T-helper 2 cell treated with Interferon-gamma antibody and Interleukin-4, amounts not matched to agents 100 ng/mL and 5 ng/mL, for 36 hours (primary cell): ENCODE measurements at regions not wholly inside any gene's neighbourhood (a gene's known extent, or its start where the extent isn't known, plus 50 kb on each side); places are given as distances from the start of the nearest gene placed in this dataset.

ENCODE experiments used
- intact Hi-C: fragments of 100-400 bp; cut with micrococcal nuclease; formaldehyde crosslinking; loops from one replicate; pipeline ENCODE4 v1.15.1; 2023

DNA sequence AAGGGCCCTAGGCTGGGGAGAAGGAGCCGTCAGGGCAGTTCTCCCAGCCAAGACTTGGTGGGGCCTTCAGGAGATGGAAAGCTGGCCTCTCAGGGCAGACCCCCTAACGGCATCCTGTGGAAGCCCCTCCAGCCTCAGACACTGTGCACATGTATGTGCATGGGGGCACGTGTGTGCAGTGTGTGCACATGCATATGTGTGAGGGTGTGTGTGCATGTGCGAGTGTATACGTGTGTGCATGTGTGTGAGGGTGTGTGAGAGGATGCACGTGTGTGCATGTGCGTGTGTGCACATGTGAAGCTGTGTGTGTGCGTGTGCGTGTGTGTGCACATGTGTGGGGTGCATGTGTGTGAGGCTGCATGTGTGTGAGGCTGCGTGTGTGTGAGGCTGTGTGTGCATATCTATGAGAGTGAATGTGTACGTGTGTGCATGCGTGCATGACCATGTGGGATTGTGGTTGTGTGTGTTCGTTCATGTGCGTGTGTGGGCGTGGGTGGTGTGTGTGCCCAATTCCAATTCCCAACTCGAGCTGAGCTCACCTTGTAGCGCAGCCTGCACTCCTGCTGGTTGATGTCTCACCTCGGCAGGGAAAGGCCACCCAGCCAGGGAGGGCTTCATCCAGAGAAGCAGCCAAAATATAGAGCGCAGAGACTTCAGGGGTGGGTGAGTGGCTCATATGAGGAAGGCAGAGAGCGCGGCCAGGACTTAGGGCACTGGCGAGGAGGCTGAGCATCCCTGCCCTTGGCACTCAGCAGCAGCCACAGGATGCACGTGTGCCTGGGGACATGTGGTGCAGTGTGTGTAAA, 142.7 kb upstream of the PPP1R26 start:
- intact Hi-C loops, result no loop called here

GRCh38 chr9:135338546-135338945, 141.0 kb upstream of the PPP1R26 start:
- intact Hi-C loops, result no loop called here

DNA sequence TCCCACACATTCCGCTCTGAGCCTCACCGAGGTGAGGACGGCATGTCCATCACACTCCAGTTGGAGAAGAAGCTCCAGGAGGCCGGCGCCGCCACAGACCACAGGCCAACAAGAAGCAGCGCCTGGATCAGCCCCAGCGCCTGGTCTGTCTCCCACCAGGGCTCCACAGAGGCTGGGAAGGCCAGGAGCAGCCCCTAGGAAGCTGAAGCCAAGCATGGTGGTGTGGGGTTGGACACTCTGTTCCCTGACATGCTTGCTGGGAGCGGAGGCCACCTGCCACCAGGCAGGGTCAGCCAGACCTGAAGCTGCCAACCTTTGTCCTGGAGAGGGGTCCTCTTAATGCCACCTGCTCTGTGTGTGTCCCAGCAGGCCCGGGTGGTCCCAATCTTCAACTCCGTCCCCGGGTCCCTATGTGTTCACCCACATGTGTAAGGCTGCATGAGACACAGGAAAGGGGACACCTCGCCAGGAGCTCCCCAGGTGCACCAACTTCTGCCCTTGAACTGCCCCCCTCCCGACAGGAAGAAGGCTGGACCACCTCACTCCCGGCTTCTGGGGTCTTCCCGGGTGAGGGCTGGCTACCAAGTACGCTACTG, 140.1 kb upstream of the PPP1R26 start:
- intact Hi-C loops, result no loop called here

GRCh38 chr9:135340143-135340655, 139.4 kb upstream of the PPP1R26 start:
- intact Hi-C loops, result loop anchor here (10.0 kb wide), 1 partner anchor 255 kb away; the partner anchor contains the start of gene OLFM1

GRCh38 chr9:135340726-135341475, 138.7 kb upstream of the PPP1R26 start:
- intact Hi-C loops, result loop anchor here (10.0 kb wide), 1 partner anchor 256 kb away; the partner anchor contains the start of gene OLFM1

DNA sequence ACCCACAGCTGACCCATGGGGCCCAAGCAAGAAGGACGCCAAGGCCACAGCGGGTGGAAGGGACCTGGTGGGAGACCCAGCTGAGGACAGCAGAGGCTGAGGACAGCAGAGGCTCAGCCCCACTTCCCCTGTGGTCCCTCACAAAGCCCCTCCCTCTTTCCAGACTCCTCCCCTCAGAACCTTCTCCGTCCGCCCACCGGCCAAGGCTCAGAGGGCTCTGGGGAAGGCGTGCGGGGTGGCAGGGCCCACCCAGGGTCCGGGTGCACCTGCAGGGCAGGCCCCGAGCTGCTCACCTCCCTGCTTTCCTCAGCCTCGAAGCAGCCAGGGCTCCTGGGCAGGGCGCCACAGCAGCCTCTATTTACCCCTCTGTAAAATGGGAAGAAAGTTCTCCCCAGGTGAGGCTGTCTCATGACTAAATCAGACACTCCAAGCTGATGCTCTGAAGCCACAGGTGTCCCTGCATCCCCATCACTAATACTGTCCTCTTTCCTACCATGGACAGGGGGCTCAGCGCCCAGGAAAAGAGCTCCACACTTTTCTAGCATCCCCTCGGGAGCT, 137.9 kb upstream of the PPP1R26 start:
- intact Hi-C loops, result loop anchor here (10.0 kb wide), 1 partner anchor 257 kb away; the partner anchor contains the start of gene OLFM1

DNA sequence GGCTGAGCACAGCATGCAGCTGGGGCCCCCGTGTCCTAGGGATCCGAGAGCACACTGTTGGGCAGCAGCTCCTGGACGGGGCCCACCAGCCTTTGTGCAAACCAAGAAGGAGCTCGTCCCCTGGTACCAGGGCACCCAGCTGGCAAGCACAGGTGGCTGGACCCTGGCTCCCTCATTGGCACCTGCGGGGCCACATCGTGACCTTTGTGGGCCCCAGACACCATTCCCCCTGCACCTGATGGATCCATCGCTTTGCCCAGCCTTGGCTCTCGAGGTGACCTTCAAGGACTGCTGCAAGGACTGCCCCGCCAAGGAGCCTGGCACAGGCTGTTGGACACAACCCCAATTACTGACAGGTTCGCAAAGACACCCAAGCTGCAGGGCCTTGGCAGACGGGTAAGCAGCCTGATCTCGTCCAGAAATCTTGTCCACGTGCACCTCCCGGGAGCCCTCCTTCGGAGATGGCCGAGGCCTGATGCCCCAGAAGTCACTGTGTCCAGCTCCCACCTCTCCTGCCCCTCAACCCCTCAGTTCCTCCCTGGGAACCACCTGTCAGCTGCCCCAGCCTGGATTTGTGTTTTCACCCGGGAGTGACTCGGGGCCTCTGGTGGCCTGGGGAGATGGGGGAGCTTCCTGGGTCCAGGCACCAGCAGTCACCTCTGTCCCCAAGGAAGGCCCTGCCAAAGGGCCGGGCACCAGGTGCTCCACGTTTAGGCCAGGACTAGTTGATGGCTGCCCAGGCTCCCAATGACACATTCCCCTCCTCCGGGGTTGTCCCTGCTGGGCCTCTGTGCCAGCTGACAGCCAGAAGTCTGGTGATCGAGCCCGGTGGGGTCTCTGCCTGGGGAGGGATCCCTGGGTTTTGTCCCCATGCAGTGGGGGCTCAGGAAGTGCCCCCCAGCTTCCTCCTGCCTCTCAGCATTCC, 137.1 kb upstream of the PPP1R26 start:
- intact Hi-C loops, result loop anchor here (10.0 kb wide), 1 partner anchor 258 kb away; the partner anchor contains the start of gene OLFM1

- intact Hi-C loops, result loop anchor here (10.0 kb wide), 1 partner anchor 258 kb away; the partner anchor contains the start of gene OLFM1
These were observed 136.4 kb upstream of the PPP1R26 start for GRCh38 chr9:135343136-135343535.

DNA sequence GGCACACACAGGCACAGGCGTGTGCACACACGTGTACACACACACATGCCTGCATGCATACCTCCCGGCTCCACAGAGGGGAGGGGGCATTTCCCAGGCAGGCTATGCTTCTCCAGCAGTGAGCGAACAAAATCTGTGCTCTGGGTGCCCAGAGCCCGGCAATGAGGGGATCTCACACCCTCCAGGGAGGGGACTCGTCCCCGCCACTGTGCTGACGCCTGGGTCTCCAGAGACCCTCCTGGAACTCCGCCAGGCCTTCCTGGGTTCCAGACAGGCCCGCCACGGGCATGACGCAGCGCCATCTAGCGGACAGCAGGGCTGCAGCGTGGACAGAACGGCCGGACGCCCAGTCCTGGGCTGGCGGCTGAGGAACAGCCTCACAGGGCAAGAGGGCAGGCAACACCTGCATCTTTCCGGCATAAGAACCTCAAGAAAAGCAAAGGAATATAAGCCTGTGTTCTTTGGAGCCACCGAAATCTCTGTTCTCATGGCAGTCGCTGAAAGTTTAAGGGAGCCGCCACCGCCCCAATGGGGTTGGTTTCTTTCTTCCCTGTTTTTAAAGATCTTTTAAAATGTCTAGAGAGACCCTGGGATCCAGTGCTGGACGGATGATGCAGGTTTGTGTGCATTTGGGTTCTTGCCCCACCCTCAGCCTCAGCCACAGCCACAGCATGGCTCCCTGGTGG, 135.6 kb upstream of the PPP1R26 start:
- intact Hi-C loops, result loop anchor here (10.0 kb wide), 1 partner anchor 259 kb away; the partner anchor contains the start of gene OLFM1

- intact Hi-C loops, result loop anchor here (10.0 kb wide), 1 partner anchor 260 kb away; the partner anchor contains the start of gene OLFM1
These were observed 135.1 kb upstream of the PPP1R26 start for GRCh38 chr9:135344523-135344901.

GRCh38 chr9:135344915-135345500, 134.6 kb upstream of the PPP1R26 start:
- intact Hi-C loops, result loop anchor here (10.0 kb wide), 1 partner anchor 260 kb away; the partner anchor contains the start of gene OLFM1

DNA sequence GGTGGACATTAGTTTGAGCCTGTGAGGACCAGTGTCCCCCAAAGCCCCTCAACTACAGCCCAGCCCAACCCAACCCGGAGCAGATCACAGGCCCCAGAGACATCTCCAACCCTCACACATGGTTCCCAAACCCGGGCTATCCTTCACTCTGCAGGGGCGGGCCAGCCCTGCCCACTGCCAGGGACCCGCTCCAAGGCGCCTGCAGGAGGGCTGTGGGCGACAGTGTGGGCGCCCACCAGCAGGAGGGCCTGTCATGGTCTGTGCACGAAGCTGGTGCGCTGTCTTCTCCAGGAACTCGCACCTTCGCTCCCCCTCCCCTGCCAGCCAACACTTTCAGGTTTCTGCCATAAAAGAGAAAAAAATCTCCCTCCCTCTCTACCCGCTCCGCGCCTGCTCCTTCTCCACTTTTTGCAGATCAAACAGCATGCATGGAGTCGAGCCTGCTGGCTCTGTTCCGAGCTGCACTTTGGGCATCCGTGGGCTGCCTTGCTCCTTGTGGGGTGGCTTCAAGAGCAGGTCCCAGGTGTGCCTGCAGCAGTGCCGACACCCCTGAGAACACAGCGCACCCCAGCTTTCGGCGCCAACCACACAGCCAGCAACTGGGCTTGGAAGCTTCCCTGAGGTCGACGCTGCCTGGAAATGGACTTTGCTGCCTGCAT, 133.7 kb upstream of the PPP1R26 start:
- intact Hi-C loops, result loop anchor here (10.0 kb wide), 1 partner anchor 261 kb away; the partner anchor contains the start of gene OLFM1

DNA sequence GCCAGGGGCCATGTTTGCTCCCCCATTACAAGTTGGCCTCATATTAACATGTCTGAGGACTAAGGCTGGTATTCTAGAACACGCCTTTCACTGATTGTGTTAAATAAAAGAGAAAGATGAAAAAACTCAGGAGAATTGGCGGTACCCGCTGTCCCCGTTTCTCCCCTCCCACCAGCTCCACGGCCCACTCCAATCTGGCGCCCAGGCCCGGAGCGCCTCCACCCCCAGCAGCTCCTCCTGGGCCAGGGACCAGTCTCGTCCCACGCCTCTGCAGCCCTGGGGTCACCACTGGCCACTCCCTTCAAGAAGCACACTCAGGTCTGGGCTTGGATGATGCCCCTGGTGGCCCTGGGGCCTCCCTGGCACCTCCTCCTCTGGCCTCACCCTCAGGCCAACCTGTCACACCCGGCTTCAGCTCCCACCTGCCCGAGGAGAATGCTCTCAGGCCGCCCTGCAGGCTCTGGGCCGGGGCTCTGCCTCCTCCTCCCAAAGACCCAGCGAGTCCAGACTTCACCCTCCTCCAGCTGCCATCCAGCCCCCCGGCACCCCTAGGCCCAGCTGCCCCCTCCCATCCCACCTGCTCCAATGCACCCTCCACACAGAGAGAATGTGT, 133.0 kb upstream of the PPP1R26 start:
- intact Hi-C loops, result loop anchor here (10.0 kb wide), 1 partner anchor 262 kb away; the partner anchor contains the start of gene OLFM1

- intact Hi-C loops, result loop anchor here (10.0 kb wide), 1 partner anchor 263 kb away; the partner anchor contains the start of gene OLFM1
These were observed 132.1 kb upstream of the PPP1R26 start for GRCh38 chr9:135347461-135347860.

DNA sequence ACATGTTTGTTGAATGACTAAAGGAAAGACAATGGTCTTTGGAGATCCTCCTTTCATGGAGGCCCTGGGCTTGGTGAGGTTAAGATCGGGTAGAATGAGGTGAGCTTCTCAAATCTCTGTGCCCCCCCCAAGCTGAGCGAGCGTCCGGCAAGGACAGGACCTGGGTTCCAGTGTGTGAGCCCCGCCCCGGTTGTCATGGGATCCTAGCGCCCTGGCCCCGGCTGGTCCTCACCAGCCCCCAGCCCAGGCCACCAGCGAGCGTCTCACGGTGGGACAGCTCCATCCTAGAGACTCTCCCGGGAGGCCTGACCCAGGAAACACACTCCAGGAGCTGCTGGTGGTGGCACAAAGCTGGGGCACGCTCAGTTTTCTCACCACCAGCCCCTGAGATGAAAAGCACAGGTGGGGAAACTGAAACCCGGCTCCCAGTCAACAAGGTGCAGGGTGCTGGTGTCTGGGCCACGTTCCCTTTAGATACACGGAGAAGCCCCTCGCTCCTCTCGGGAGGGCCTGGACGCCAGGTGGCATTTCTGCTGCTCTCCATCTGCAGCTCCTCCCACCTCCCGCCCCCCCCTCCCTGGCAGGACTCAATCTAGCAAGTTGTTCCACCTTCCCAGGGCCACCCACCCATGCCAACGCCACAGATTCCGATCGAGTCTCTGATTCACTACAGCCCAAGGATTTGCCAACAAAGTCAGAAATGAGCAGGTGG, 131.3 kb upstream of the PPP1R26 start:
- intact Hi-C loops, result loop anchor here (10.0 kb wide), 1 partner anchor 263 kb away; the partner anchor contains the start of gene OLFM1

- intact Hi-C loops, result loop anchor here (10.0 kb wide), 1 partner anchor 264 kb away; the partner anchor contains the start of gene OLFM1
These were observed 130.8 kb upstream of the PPP1R26 start for GRCh38 chr9:135348788-135349150.
